ENCODE measurements at regions not wholly inside any gene's neighbourhood (a gene's known extent, or its start where the extent isn't known, plus 50 kb on each side); places are given as distances from the start of the nearest gene placed in this dataset.
A peak's percentile ranks its signal among the peaks of the same experiment; 100 is the strongest.
"Not testable (repeated sequence)": the region's sequence is repeated elsewhere in the genome, so short reads cannot be mapped to it uniquely, and the experiment has no call there.

DNA sequence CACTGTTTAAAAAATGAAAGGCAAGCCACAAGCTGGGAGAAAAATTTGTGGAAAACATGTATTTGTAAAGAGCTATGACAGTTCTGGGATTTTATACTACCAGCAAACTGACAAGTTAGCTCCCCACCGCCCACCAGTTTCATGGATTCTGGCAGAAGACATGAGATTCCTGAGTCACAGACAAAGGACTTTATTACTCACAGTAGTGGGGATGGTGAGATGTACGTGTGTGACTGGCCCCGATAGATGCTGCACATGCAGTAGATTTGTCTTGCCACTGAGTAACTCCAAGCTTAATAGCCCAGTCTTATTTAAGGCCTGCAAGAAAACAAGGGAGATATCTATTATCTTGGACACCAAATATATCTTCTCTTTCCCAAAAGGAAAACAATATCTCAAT lies 281.7 kb downstream of the AHR start:
- no peak for TF ChIP-seq EZH2phosphoT487 (IDR thresholded peaks at IDR 0.05; ENCODE audit: borderline replicate concordance, low read length)
- TF ChIP-seq EZH2 (IDR thresholded peaks at IDR 0.05; ENCODE audit: low read length, unreplicated experiment): no peak
- no peak for TF ChIP-seq CTCF (conservative IDR thresholded peaks at IDR 0.05; ENCODE audit: low read depth, low read length)
- POLR2A ChIA-PET (ENCODE audit: unreplicated experiment): no interaction called here
- Histone ChIP-seq H3K4me1 (ENCODE audit: insufficient read depth, low read length) (no peaks in the 10 kb centered on the region), H3F3A (ENCODE audit: low read length, unreplicated experiment) (no peaks in the 10 kb centered on the region), H3K9me3 (ENCODE audit: low read length) (no peaks in the 10 kb centered on the region), H3K79me2 (ENCODE audit: low read length) (no peaks in the 10 kb centered on the region), H3K36me3 (ENCODE audit: low read depth, low read length) (no peaks in the 10 kb centered on the region), H4K20me1 (ENCODE audit: low read length) (no peaks in the 10 kb centered on the region), H3K4me3 (ENCODE audit: low read length) (no peak overlapping the region), H3K27ac (ENCODE audit: low read length) (no peak overlapping the region), H3K9me2 (replicated peaks; ENCODE audit: low read length) (no peaks in the 10 kb centered on the region), H2AFZ (ENCODE audit: low read length) (no peak overlapping the region), H3K4me2 (ENCODE audit: low read length) (no peak overlapping the region), H3K27me3 (ENCODE audit: low read length) (no peaks in the 10 kb centered on the region), H3K9ac (ENCODE audit: low read length) (no peak overlapping the region)
- ATAC-seq (peak; percentile 90), DNase-seq (peak; percentile 54)
- intact Hi-C loops (cut with micrococcal nuclease): no loop called here
- no TSS peak for BruUV-seq (replicated peaks)
- CTCF ChIA-PET: interaction anchor here (0.5 kb wide), 1 partner anchor 522 kb away, joined by 3 read pairs; no protein-coding TSS in a partner anchor

DNA sequence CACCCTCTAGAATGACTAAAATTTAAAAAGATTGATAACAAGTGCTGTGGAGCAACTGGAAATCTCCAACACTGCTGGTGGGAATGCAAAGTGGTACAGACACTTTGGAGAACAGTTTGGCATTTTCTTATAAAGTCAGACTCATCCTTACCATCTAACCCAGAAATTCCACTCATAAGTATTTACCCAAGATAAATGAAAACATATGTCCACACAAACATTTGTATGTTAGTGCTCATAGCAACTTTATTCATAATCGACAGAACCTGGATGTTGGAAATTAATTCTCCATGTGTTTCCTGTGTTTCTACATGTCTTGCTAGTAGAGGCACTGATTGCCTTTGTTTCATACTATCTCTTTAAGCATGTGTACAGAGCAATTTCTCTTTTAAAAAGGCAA lies 282.4 kb downstream of the AHR start:
- no peaks in the 10 kb centered on the region for H3K27me3 ChIP-seq (ENCODE audit: low read length)
- no peaks in the 10 kb centered on the region for H3K79me2 ChIP-seq (ENCODE audit: low read length)
- H3K4me1 ChIP-seq (ENCODE audit: insufficient read depth, low read length): no peaks in the 10 kb centered on the region
- no peak overlapping the region for H3K4me3 ChIP-seq (ENCODE audit: low read length)
- ATAC-seq (no peak), DNase-seq (no peak)
- H4K20me1 ChIP-seq (ENCODE audit: low read length): no peaks in the 10 kb centered on the region
- no peak overlapping the region for H3K27ac ChIP-seq (ENCODE audit: low read length)
- no peaks in the 10 kb centered on the region for H3K9me2 ChIP-seq (replicated peaks; ENCODE audit: low read length)
- H3F3A ChIP-seq (ENCODE audit: low read length, unreplicated experiment): no peaks in the 10 kb centered on the region
- H2AFZ ChIP-seq (ENCODE audit: low read length): no peak overlapping the region
- H3K9ac ChIP-seq (ENCODE audit: low read length): no peak overlapping the region
- BruUV-seq (replicated peaks): no TSS peak
- no peak for TF ChIP-seq CTCF (conservative IDR thresholded peaks at IDR 0.05; ENCODE audit: low read depth, low read length)
- no peak for TF ChIP-seq EZH2phosphoT487 (IDR thresholded peaks at IDR 0.05; ENCODE audit: borderline replicate concordance, low read length)
- intact Hi-C loops (cut with micrococcal nuclease): no loop called here
- CTCF ChIA-PET: no interaction called here
- H3K9me3 ChIP-seq (ENCODE audit: low read length): no peaks in the 10 kb centered on the region
- no peak overlapping the region for H3K4me2 ChIP-seq (ENCODE audit: low read length)
- POLR2A ChIA-PET (ENCODE audit: unreplicated experiment): no interaction called here
- H3K36me3 ChIP-seq (ENCODE audit: low read depth, low read length): no peaks in the 10 kb centered on the region

- ATAC-seq (no peak), DNase-seq (no peak)
- ChIA-PET CTCF (no interaction called here), POLR2A (ENCODE audit: unreplicated experiment) (no interaction called here)
- no peaks in the 10 kb centered on the region for H3K79me2 ChIP-seq (ENCODE audit: low read length)
- intact Hi-C loops (cut with micrococcal nuclease): no loop called here
- no peaks in the 10 kb centered on the region for H3K9me2 ChIP-seq (replicated peaks; ENCODE audit: low read length)
- no peak overlapping the region for H3K27ac ChIP-seq (ENCODE audit: low read length)
- no peaks in the 10 kb centered on the region for H3K4me1 ChIP-seq (ENCODE audit: insufficient read depth, low read length)
- H3K4me2 ChIP-seq (ENCODE audit: low read length): no peak overlapping the region
- no peaks in the 10 kb centered on the region for H3K27me3 ChIP-seq (ENCODE audit: low read length)
- TF ChIP-seq EZH2 (IDR thresholded peaks at IDR 0.05; ENCODE audit: low read length, unreplicated experiment): no peak
- TF ChIP-seq EZH2phosphoT487 (IDR thresholded peaks at IDR 0.05; ENCODE audit: borderline replicate concordance, low read length): no peak
- TF ChIP-seq CTCF (conservative IDR thresholded peaks at IDR 0.05; ENCODE audit: low read depth, low read length): no peak
- no TSS peak for BruUV-seq (replicated peaks)
- no peak overlapping the region for H3K4me3 ChIP-seq (ENCODE audit: low read length)
- H3F3A ChIP-seq (ENCODE audit: low read length, unreplicated experiment): no peaks in the 10 kb centered on the region
- no peaks in the 10 kb centered on the region for H4K20me1 ChIP-seq (ENCODE audit: low read length)
- no peaks in the 10 kb centered on the region for H3K9me3 ChIP-seq (ENCODE audit: low read length)
- H3K36me3 ChIP-seq (ENCODE audit: low read depth, low read length): no peaks in the 10 kb centered on the region
- H2AFZ ChIP-seq (ENCODE audit: low read length): no peak overlapping the region
- H3K9ac ChIP-seq (ENCODE audit: low read length): no peak overlapping the region
Observed at GRCh38 chr7:17581301-17581700, 282.8 kb downstream of the AHR start.

DNA sequence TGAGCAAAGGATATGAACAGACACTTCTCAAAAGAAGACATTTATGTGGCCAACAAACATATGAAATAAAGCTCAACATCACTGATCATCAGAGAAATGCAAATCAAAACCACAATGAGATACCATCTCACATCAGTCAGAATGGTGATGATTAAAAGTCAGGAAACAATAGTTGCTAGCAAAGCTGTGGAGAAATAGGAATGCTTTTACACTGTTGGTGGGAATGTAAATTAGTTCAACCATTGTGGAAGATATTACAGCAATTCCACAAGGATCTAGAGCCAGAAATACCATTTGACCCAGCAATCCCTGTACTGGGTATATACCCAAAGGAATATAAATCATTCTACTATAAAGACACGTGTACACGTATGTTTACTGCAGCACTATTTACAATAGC lies 284.2 kb downstream of the AHR start:
- H3K4me2 ChIP-seq (ENCODE audit: low read length); H3K4me1 ChIP-seq (ENCODE audit: insufficient read depth, low read length); H3K9me2 ChIP-seq (replicated peaks; ENCODE audit: low read length); H3F3A ChIP-seq (ENCODE audit: low read length, unreplicated experiment); H3K27ac ChIP-seq (ENCODE audit: low read length); H3K79me2 ChIP-seq (ENCODE audit: low read length); H3K9ac ChIP-seq (ENCODE audit: low read length); H3K27me3 ChIP-seq (ENCODE audit: low read length); H4K20me1 ChIP-seq (ENCODE audit: low read length); intact Hi-C loops (cut with micrococcal nuclease); H3K4me3 ChIP-seq (ENCODE audit: low read length); ATAC-seq; DNase-seq; H3K36me3 ChIP-seq (ENCODE audit: low read depth, low read length); CTCF ChIA-PET; H2AFZ ChIP-seq (ENCODE audit: low read length); BruUV-seq (replicated peaks); H3K9me3 ChIP-seq (ENCODE audit: low read length): not testable (repeated sequence)
- POLR2A ChIA-PET (ENCODE audit: unreplicated experiment): interaction anchor here (0.7 kb wide), 1 partner anchor 1513 kb away, joined by 3 read pairs; no protein-coding TSS in a partner anchor

All from PC-3 (cell line).